Stimulated activated CD8-positive, alpha-beta memory T cell treated with anti-CD3 and anti-CD28 coated beads, Interleukin-4, amount 100 ng/mL, for 48 hours (primary cell): ENCODE measurements at regions not wholly inside any gene's neighbourhood (a gene's known extent, or its start where the extent isn't known, plus 50 kb on each side); places are given as distances from the start of the nearest gene placed in this dataset.

Source experiments
- DNase-seq: peaks from one replicate; pipeline ENCODE4 v3.0.0-alpha.2; 2020

DNA sequence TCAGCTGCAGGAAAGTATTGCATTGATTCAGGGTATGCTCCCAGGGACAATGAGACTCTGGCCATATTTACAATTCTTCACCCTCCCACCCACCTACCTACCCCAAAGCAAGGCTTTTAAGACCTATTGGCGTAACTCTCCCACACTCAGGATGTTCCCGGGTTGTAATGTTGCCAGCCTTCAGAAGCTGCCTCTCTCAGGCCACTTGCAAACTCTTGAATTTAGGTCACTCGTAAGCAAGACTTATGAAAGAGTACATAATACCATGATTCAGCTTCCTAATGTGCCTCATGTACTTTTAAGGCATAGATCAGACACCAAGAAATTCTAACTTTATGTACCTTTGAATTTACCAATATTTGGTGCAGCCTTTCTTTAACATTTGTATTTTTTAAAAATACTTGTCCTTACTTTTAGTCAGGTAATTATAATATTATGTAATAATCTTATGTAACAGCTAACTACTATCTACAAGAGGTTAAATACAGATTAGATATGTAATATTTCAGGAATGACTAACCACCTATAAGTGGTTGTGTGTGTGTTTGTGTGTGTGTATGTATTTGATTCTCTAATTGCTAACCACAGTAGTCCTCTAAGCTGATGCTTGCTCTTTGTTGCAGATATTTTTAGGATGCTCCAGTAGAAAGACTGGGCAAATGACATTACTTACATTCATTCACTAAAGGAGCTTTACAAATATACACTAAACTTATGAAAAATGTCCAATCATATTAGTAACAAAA is 630.5 kb upstream of the MEF2C start:
- no peak for DNase-seq

DNA sequence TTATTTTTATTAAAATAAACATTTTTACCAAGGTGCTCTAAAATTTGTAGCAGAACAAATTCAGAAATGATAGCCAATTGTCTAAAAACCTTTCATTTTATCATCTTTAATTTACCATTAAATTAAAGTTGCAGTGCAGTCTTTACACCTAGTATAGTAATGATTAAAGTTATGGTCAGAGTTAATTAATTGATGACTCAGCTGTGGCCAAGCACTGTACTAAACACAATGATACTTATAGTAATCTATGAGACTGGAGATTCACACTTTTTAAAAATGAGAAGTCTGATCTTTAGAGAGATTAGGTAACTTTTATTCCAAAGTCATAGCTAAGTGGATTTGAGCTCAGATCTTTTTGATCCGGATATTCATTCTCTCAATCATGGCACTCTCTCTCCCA is 621.1 kb upstream of the MEF2C start:
- no peak for DNase-seq

DNA sequence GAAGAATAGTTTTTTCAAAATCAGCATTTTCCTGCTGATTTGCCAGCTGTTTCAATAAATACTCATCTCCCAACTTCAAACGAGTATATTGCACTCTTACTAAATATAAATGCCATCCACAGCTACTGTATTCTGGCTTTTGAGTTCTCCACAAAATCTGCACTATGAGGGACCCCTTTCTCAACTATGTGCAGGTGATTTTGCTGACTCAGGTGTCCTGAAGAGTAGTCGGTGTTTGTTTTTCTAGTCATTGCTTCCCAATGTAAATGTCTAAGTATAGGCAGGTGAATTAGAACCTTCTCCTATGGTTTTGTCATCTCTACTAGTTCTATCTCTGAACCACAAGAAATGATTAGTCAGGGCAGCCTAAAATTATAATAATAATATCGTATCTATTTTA is 616.8 kb upstream of the MEF2C start:
- DNase-seq, result no peak

DNA sequence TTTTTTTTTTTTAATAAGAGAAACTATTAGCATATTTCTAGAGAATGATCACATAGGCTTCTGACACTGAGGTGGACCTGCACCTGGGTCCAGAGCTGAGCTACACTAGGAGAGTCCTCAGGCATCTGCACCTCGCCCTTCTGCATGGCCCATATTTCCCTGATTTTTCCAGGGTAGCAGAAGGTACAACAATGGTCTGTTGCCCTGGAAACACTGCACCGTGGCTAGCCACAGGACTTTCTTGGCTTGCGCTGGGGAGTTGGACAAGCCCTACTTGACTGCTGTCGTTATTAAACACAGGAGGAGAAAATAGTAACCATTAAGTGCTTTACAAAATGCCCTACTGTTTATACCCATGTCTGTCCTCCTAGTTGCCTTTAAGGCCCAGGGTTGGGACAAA is 615.7 kb upstream of the MEF2C start:
- DNase-seq, result no peak

GRCh38 chr5:89493414-89493813 is 610.4 kb upstream of the MEF2C start:
- DNase-seq, result no peak

DNA sequence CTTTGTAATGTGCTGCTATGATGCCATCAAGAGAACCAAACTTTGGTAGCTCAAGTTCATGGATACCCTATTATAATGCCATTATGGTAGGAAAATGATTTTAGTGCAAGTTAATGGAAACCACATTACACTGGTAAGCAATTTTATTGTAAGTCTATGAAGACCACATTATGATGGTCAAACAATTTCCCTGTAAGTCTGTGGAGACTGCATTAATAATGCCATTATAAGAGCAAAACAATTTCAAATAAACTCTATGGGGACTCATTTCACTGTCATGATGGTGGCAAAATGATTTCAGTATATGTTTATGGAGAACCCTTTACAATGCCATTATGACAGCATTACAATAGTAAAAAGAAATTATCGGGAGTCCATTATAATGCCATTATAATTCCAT is 602.0 kb upstream of the MEF2C start:
- DNase-seq, result no peak

GRCh38 chr5:89480406-89481007 is 597.5 kb upstream of the MEF2C start:
- no peak for DNase-seq

GRCh38 chr5:89478851-89479250 is 595.9 kb upstream of the MEF2C start:
- no peak for DNase-seq

GRCh38 chr5:89473196-89473595 is 590.2 kb upstream of the MEF2C start:
- DNase-seq, result no peak

DNA sequence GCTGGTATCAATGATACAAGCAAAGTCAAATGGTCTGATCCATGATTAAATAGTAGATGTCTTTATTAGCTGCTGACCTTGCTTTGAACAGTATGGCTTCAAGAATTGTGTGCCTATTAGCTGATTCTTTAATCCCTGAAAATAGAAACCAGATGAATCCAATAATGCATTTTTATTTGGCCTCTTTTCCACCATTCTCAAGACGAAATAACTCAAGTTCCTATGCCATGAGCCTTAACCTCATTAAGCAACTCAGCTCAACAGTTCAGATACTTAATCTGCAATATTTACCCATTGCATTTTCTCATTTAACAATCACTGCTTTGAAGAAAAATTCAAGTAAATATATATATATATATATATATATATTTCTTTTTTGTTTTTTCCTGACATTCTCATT is 588.6 kb upstream of the MEF2C start:
- no peak for DNase-seq

DNA sequence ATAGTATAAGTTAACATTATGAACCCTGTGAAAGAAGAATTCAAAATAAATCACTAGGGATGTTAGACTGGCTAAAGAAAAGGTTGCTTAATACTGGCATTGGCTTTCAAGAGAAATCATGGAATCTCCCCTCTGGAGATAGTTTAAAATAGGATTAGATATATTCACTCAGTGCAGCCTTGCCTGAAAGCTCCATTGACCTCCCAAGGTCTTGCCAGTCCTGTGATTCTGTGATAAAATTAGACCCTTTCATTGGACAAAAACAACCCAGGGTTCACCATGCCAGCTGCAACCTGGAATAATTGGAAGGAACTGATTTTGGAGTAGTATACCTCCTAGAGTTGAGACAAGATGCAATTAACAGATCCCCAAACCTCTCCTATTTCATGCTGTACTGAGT is 588.1 kb upstream of the MEF2C start:
- DNase-seq, result no peak

DNA sequence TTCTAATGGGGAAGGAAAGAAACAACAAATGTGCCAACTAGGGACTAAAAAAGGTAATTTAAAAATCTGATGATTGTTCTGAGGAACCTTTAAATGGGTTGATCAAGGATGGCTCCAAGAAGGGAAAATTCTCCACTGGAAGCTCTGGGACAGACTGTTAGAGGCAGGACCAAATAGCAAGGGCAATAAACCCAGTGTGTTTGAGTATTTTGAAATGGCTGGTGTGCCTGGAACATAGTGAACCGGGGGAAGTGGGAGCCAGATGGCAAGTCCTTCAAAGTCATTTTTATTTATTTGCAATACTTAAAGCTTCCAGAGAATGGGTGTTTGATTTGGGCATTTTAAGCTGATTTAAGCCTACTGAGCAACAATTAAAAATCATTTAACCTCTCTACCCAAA is 587.7 kb upstream of the MEF2C start:
- DNase-seq, result no peak

- no peak for DNase-seq
Measured at GRCh38 chr5:89458332-89458656, 575.3 kb upstream of the MEF2C start.

DNA sequence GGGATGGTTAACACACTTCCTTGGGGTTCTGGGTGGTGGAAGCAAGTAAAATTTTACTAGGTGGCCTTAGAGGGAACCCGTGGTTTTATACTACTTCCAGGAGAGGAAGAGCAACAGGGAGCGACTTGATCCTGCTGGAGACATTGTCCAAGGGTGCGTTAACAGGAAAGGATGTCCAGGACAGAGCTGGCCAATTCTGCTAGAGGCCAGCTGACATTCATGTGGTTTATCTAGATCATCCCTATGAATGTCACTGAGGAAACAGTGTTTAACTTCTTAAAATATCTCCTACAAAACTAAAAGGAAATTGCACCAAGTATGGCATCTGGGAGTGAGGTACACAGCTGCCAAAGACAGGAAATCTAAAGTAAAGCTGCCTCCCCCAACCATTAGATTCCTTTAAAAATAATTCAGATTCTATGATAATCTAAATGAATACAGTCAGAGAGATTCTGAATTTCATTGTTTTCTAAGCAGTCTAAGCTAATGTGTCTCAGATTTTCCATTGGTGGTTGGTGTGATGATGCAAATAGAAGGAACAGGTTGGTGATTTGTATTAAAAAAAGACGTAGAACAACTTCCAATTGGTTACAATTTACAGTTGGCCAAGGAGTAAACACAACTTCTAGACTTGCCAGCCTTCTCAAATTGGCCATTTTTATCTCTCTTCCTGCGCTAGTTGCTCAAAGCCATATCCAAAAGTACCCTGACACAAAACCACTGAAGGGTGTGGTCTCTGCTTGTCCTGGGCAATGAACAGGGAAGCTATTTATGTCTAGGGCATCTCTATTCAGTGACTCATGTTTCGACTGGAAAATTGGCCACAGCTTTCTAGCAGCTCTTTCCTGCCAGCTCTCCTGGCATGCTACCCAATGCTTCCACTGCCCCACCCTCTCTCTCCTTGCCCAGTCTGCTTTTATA is 574.7 kb upstream of the MEF2C start:
- DNase-seq, result no peak

DNA sequence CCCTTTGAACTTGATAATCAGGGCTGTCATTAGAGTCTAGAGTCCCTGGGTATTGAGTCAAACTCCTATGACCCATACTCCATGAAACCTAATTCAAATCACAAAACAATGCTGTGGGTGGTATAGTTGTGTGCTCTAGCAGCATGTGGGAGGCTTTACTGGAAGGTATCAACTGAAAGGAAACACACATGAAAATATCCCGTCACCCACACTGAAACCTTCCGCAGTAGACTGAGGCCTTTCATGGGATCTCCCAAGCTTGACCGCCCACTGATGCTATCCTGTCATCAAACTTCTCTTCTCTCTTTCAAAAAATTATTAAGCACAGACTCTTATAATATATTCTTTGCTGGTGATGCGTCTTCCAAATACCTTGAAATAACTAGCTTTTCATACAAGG is 569.1 kb upstream of the MEF2C start:
- no peak for DNase-seq

- DNase-seq, result no peak
Measured at GRCh38 chr5:89451263-89451662, 568.3 kb upstream of the MEF2C start.

- DNase-seq, result no peak
Measured at GRCh38 chr5:89450149-89450538, 567.2 kb upstream of the MEF2C start.

DNA sequence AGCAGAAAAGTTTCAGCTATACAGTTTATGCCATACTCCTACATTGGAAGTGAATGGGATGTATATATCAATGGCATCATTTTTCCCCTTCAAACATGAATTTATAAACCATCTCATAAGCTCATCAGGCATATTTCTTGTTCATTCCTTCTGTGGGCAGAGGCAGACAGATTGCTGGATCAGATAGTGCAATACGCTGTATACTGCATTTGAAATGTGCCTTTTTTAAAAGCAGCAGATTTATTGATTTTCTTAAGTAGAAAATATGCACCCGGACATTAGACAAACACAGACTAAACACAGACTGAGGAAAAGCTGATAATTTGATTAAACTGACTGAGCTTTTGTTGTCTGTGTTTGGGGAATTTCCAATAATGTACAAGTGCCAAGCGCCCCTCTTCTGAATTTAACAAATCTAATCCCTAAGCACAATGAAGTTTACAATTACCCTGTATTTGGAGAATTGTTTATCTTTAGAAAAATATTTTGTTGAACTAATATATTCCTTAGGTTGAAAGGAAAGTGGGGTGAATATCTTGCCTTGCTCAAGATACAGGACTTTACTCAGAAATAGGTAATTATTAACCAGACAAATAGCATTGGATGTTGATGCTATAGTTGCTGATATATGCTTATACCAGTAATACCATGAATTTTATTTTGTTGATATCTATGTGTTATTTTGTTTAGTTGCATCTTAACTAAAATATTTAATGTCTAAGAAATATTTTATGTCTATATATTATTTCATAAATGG is 566.6 kb upstream of the MEF2C start:
- DNase-seq, result no peak

DNA sequence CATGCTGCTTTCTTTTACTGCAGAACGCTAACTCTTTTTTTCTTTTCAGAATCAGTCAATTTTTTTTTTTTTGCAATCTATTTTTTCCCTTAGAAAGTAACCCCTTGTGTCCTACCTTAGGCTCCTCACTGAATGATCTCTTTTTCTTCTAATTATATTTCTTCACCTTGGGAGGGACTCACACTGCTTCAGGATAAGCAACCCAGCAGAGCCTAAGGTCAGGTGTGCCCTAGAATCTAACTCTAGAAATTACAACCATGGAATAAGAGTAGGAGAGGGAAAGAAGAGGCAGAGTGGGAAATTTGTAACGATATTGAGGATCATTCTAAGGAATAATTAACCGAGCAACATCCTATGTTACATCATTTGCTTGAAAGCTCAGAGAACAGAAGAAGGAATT is 564.0 kb upstream of the MEF2C start:
- no peak for DNase-seq

DNA sequence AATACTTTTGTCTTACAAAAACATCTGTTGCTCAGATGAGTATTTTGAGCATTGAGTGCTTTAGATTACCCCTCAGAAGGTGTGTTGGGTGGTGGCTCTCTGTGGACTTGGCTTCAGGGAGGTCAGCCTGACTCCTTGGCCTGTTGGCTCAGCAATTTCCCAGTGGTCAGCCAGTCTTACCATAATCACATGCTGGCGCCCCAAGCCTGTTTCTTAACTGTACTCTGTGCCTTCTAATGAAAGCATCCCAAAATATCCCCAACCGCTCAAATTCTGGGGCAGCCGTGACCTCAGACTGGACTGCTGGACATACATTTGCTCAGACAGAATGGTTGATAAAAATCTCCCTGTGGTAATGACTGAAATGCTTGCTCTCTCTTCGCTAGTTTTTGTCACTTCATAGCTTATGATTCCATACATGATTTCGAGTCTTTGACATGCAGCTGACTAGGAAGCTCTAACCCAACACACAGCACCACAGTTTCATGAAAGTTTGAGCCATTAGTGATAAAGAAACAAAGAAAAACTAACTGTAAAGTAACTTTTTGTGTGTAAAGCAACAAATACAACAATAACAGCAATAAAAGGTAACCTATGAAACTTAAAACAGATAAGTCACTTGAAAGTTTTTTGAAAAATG is 562.2 kb upstream of the MEF2C start:
- DNase-seq, result no peak

DNA sequence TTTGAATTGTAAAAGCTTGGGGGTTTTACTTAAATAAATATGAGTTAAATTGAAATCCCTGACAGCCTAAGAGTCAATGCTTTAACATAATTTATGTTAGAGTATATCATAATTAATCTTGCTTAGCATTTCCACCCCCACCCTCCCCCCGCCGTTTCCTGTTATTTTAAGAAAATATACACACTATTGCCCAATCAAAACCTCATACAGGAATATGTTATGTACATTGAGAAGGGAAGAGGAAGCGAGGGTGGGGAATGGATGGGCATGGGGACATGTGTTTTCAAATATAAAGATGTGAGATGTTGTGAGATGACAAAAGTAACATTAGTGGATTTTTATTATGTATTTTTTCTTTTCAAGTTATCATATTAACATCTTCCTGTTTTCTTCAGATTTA is 561.1 kb upstream of the MEF2C start:
- DNase-seq, result no peak

DNA sequence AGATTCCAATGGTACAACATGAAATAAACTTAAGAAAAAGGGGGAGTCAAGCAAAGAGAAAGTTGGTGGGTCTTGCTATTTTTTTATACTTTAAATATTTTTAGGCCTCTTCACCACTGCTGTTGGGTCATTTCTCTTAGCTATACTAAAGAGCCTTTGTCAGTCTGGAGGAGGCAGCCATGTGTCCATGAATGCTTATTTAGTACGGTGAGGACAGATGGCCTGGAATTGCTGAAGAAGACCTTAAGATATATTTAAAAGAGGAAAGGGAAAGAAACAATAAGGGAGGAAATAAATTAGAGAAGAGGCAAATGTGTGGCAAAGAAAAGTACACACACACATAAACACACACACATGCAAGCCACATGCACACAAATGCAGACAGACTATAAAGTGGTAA is 560.5 kb upstream of the MEF2C start:
- no peak for DNase-seq

GRCh38 chr5:89441965-89442364 is 559.0 kb upstream of the MEF2C start:
- DNase-seq, result no peak
